NK-92 (cell line): ENCODE measurements at regions not wholly inside any gene's neighbourhood (a gene's known extent, or its start where the extent isn't known, plus 50 kb on each side); places are given as distances from the start of the nearest gene placed in this dataset.

Experiments
- DNase-seq: peaks from one replicate; lab custom pipeline; 2025; ENCODE audit not compliant: unreplicated experiment; lab: John Stamatoyannopoulos, UW

- no peak for DNase-seq
Observed at GRCh38 chr3:18494251-18494650, 69.1 kb upstream of the SATB1 start.

- DNase-seq = no peak
Observed at GRCh38 chr3:18489939-18490338, 64.8 kb upstream of the SATB1 start.

DNA sequence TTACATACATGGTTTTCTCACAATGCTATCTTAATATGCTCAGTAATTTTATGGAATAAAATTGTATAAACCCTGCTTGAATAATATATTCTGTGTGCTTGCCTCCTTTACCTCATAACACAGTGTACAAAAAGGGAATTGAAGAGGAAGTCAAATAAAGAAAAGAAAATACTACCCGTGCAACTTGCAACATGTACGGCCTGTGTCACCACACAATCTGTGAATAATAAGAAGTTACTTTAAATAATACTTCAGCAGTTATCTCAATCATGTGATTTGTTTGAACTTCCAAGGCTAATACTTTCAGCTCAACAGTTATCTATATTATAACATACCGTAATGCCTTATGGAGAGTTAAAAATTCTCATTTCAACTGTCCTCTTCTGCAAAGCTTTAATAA lies 58.1 kb upstream of the SATB1 start:
- no peak for DNase-seq

DNA sequence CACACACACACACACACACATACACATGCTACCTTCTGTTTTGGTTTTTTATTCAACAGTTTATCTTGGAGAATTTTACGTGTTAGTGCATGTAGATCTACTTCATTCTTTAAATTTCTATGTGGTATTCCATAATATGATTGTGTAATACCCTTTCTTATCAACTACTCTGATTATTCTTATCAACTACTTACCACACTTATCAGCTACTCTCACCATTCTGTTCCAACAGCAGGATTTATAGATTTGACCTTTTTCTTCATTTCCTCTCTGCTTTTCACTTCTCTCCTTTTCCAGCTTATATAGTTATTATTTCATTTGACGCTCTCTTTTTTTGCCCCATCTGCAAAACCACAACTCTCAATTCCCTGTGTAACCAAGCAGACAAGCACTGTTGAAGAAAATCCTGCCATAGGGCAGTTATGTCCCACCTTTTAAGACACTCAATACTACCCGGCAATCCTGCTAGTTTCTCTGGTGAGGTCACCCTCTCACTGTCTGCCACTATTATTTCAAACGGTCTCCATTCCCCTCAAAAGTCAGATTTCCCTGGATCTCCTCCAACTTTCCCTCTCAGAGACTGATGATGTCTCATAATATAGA lies 56.9 kb upstream of the SATB1 start:
- DNase-seq = no peak

- no peak for DNase-seq
Observed at GRCh38 chr3:18477620-18478019, 52.5 kb upstream of the SATB1 start.
